ENCODE measurements at regions not wholly inside any gene's neighbourhood (a gene's known extent, or its start where the extent isn't known, plus 50 kb on each side); places are given as distances from the start of the nearest gene placed in this dataset.

DNA sequence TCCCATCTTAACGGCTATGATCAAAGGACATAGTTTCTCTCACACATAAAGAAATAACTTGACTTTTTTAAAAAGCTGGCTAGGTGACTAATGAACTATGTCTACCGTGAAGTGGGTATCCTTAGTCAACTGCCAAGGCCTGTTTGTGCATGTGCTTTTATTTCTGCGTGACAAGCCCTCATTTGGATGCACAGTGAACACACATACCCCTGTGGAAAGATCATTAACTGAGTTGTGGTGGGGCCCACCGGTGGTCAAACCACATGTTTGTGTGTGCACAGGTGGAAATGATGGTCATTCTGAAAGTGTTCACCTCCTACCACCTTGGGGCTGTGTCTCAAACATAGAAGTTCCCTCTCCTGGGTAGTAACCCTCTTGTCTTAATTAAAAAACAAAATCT, 256.1 kb upstream of the SALL1 start:
- no peak for TF ChIP-seq POLR2A (IDR thresholded peaks at IDR 0.05; ENCODE audit: low read depth, low read length)
- TF ChIP-seq, protein P1, sequence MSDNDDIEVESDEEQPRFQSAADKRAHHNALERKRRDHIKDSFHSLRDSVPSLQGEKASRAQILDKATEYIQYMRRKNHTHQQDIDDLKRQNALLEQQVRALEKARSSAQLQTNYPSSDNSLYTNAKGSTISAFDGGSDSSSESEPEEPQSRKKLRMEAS (IDR thresholded peaks at IDR 0.05; ENCODE audit: insufficient read depth, insufficient read length), result no peak
- TF ChIP-seq, protein P2, sequence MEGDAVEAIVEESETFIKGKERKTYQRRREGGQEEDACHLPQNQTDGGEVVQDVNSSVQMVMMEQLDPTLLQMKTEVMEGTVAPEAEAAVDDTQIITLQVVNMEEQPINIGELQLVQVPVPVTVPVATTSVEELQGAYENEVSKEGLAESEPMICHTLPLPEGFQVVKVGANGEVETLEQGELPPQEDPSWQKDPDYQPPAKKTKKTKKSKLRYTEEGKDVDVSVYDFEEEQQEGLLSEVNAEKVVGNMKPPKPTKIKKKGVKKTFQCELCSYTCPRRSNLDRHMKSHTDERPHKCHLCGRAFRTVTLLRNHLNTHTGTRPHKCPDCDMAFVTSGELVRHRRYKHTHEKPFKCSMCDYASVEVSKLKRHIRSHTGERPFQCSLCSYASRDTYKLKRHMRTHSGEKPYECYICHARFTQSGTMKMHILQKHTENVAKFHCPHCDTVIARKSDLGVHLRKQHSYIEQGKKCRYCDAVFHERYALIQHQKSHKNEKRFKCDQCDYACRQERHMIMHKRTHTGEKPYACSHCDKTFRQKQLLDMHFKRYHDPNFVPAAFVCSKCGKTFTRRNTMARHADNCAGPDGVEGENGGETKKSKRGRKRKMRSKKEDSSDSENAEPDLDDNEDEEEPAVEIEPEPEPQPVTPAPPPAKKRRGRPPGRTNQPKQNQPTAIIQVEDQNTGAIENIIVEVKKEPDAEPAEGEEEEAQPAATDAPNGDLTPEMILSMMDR (IDR thresholded peaks at IDR 0.05; ENCODE audit: extremely low read depth in 1 of 2, insufficient read depth in 1 of 2, low read depth in 1 of 2, low read length in 2 of 2), result no peak
- no peak for TF ChIP-seq MYC (IDR thresholded peaks at IDR 0.05; ENCODE audit: low read depth, low read length)
- TF ChIP-seq EZH2 (IDR thresholded peaks at IDR 0.05; ENCODE audit: borderline replicate concordance, low read depth, low read length, severe bottlenecking), result no peak
- no peak for TF ChIP-seq FOS (IDR thresholded peaks at IDR 0.05; ENCODE audit: borderline replicate concordance, insufficient read depth, low read length)
- TF ChIP-seq POLR2AphosphoS5 (IDR thresholded peaks at IDR 0.05; ENCODE audit: insufficient read depth, low read depth, low read length), result no peak

All from endothelial cell of umbilical vein (primary cell).